Right lobe of liver (tissue), 6 donors: ENCODE measurements at regions not wholly inside any gene's neighbourhood (a gene's known extent, or its start where the extent isn't known, plus 50 kb on each side); places are given as distances from the start of the nearest gene placed in this dataset.

Experiments
- ATAC-seq, 4 donors: fragments of 200-7000 bp; cut with Tn5 transposase; one replicate each; pipeline ENCODE4 v1.9.1; 2020; ENCODE audit warnings: mild to moderate bottlenecking in 4 of 4, moderate library complexity in 4 of 4
- DNase-seq, 3 donors: peaks; one replicate each; pipeline ENCODE4 v3.0.0-alpha.2; 2020
- H3K27ac ChIP-seq, 3 donors: fragments of 200-600 bp; one replicate each; pipeline ENCODE4 v1.8.0; 2022
- H3K27me3 ChIP-seq, 2 donors: fragments of 200-600 bp; one replicate each; pipeline ENCODE4 v1.8.0; 2022
- H3K36me3 ChIP-seq, 4 donors: fragments of 200-600 bp; sonication (generic) in 1 of 4; one replicate each; pipeline versions ENCODE4 v1.5.1 to v1.8.0; 2017 to 2022; ENCODE audit warnings: control low read depth in 1 of 4
- H3K4me1 ChIP-seq, 4 donors: fragments of 200-600 bp; sonication (generic) in 1 of 4; one replicate each; pipeline versions ENCODE4 v1.5.1 to v1.8.0; 2017 to 2022; ENCODE audit warnings: control low read depth in 1 of 4
- H3K4me3 ChIP-seq, 3 donors: fragments of 200-600 bp; one replicate each; pipeline ENCODE4 v1.8.0; 2022
- H3K9me3 ChIP-seq, 4 donors: fragments of 200-600 bp; sonication (generic) in 1 of 4; one replicate each; pipeline versions ENCODE4 v1.5.1 to v1.8.0; 2017 to 2022; ENCODE audit warnings: control low read depth in 1 of 4
- CTCF ChIP-seq, 4 donors: fragments of 200-600 bp in 3 of 4; fragments of 450-650 bp in 1 of 4; IDR thresholded peaks; one replicate each; pipeline versions ENCODE4 v1.5.1 to v1.8.0; 2016 to 2022; ENCODE audit warnings: antibody characterized with exemption in 4 of 4, mild to moderate bottlenecking in 2 of 4
- POLR2A ChIP-seq: fragments of 450-650 bp; IDR thresholded peaks from one replicate; pipeline ENCODE4 v1.6.1; 2017; ENCODE audit warnings: antibody characterized with exemption, mild to moderate bottlenecking
- WGBS: methylation state at CpG from one replicate; pipeline ENCODE4 v1.1.6; 2018; ENCODE audit warnings: low coverage, low lambda C conversion rate; ENCODE audit not compliant: insufficient coverage; ENCODE audit errors: missing lambda C conversion rate; 5-methylcytosine and 5-hydroxymethylcytosine counted together
- intact Hi-C, 2 donors: fragments of 100-400 bp; cut with DNase I; formaldehyde crosslinking; loops; one replicate each; pipeline versions ENCODE4 v1.11.2 to v1.14.1; 2022
- donor health status: DM: no; HTN: yes; CAD: no.
- donor health status: DM: no; HTN: no; CAD: no.
- donor health status: DM: no; HTN: no; CAD: no.
- donor health status: DM: no; HTN: yes; CAD: no.
- donor health status: DM: no; HTN: yes; CAD: no.

- DNase-seq: no peak
- peaks cover 0 to 4% (median 0%) of the 10 kb centered on the region in 4 donors for H3K9me3 ChIP-seq
- ATAC-seq: no peak
- H3K27me3 ChIP-seq: no peaks in the 10 kb centered on the region
- TF ChIP-seq CTCF (IDR thresholded peaks at IDR 0.05): no peak
- no peak for TF ChIP-seq POLR2A
- H3K36me3 ChIP-seq: no peaks in the 10 kb centered on the region
- no peaks in the 10 kb centered on the region for H3K4me1 ChIP-seq
- H3K27ac ChIP-seq: no peak overlapping the region
- intact Hi-C loops: no loop called here
- 49% methylated on average over 2 of the region's 2 CpGs for WGBS
- no peak overlapping the region for H3K4me3 ChIP-seq
Observed at GRCh38 chr2:65671670-65672242, 239.4 kb upstream of the SPRED2 start.

- no peak for ATAC-seq
- Histone ChIP-seq H3K4me1 (no peaks in the 10 kb centered on the region), H3K9me3 (peaks cover 0 to 4% (median 0%) of the 10 kb centered on the region in 4 donors), H3K4me3 (no peak overlapping the region), H3K36me3 (no peaks in the 10 kb centered on the region), H3K27me3 (no peaks in the 10 kb centered on the region), H3K27ac (no peak overlapping the region)
- intact Hi-C loops: no loop called here
- DNase-seq: no peak
- TF ChIP-seq POLR2A (no peak), CTCF (IDR thresholded peaks at IDR 0.05) (no peak)
- 80% methylated on average over 1 of the region's 2 CpGs for WGBS
Observed at GRCh38 chr2:65669574-65669973, 237.2 kb upstream of the SPRED2 start.

- peaks cover 0 to 4% (median 0%) of the 10 kb centered on the region in 4 donors for H3K9me3 ChIP-seq
- no peaks in the 10 kb centered on the region for H3K27me3 ChIP-seq
- no peaks in the 10 kb centered on the region for H3K4me1 ChIP-seq
- H3K4me3 ChIP-seq: no peak overlapping the region
- ATAC-seq (no peak), DNase-seq (no peak)
- no peak for TF ChIP-seq CTCF (IDR thresholded peaks at IDR 0.05)
- TF ChIP-seq POLR2A: no peak
- no peaks in the 10 kb centered on the region for H3K36me3 ChIP-seq
- intact Hi-C loops: no loop called here
- H3K27ac ChIP-seq: no peak overlapping the region
Observed at GRCh38 chr2:65668744-65669143, 236.3 kb upstream of the SPRED2 start.

- H3K36me3 ChIP-seq: no peaks in the 10 kb centered on the region
- H3K27ac ChIP-seq: no peak overlapping the region
- no peak overlapping the region for H3K4me3 ChIP-seq
- H3K9me3 ChIP-seq: peaks cover 0 to 4% (median 0%) of the 10 kb centered on the region in 4 donors
- no peaks in the 10 kb centered on the region for H3K4me1 ChIP-seq
- no peaks in the 10 kb centered on the region for H3K27me3 ChIP-seq
- DNase-seq (no peak), ATAC-seq (no peak)
- intact Hi-C loops: no loop called here
- TF ChIP-seq CTCF (IDR thresholded peaks at IDR 0.05): no peak
- no peak for TF ChIP-seq POLR2A
- WGBS: 77% methylated on average over 5 of the region's 6 CpGs
Observed at GRCh38 chr2:65666156-65666725, 233.8 kb upstream of the SPRED2 start.

- H3K4me1 ChIP-seq: no peaks in the 10 kb centered on the region
- no peak for ATAC-seq
- intact Hi-C loops: no loop called here
- WGBS: 68% methylated on average over 2 of the region's 2 CpGs
- H3K9me3 ChIP-seq: peaks cover 0 to 4% (median 0%) of the 10 kb centered on the region in 4 donors
- no peak for DNase-seq
- TF ChIP-seq CTCF (IDR thresholded peaks at IDR 0.05) (no peak), POLR2A (no peak)
- H3K27me3 ChIP-seq: no peaks in the 10 kb centered on the region
- H3K27ac ChIP-seq: no peak overlapping the region
- no peak overlapping the region for H3K4me3 ChIP-seq
- H3K36me3 ChIP-seq: no peaks in the 10 kb centered on the region
Observed at GRCh38 chr2:65664931-65665330, 232.5 kb upstream of the SPRED2 start.
